PC-3 (cell line): ENCODE measurements at regions not wholly inside any gene's neighbourhood (a gene's known extent, or its start where the extent isn't known, plus 50 kb on each side); places are given as distances from the start of the nearest gene placed in this dataset.

Source experiments
- ATAC-seq: fragments of 200-7000 bp; cut with Tn5 transposase; 2 replicates; pipeline ENCODE4 v1.9.1; 2020; ENCODE audit warnings: mild to moderate bottlenecking, moderate library complexity
- BruUV-seq: library from RNA; stranded (reverse); fragments of 400-500 nt; replicated peaks from 2 replicates; lab custom pipeline; 2021; lab: Mats Ljungman, UMichigan
- CTCF ChIA-PET: fragments of 300-600 bp; sonication (Branson Sonifier 250); formaldehyde crosslinking; loops from one replicate; lab custom pipeline; 2022; ENCODE audit warnings: antibody characterized with exemption; lab: Charles Lee
- POLR2A ChIA-PET: fragments of 300-600 bp; sonication (Branson Sonifier 250); formaldehyde crosslinking; loops from one replicate; lab custom pipeline; 2022; ENCODE audit warnings: antibody characterized with exemption; ENCODE audit not compliant: unreplicated experiment; lab: Charles Lee
- DNase-seq: peaks from one replicate; pipeline ENCODE4 v3.0.0-alpha.2; 2015
- H2AFZ ChIP-seq: fragments of 300-600 bp; sonication (generic); 2 replicates; pipeline ENCODE4 v1.6.0; 2016; ENCODE audit warnings: antibody characterized with exemption, low read length
- H3F3A ChIP-seq: fragments of 300-600 bp; sonication (generic); one replicate; pipeline ENCODE4 v1.6.0; 2017; ENCODE audit warnings: antibody characterized with exemption, low read length, control low read depth, mild to moderate bottlenecking; ENCODE audit not compliant: unreplicated experiment
- H3K27ac ChIP-seq: fragments of 300-600 bp; sonication (generic); 2 replicates; pipeline ENCODE4 v1.5.1; 2016; ENCODE audit warnings: mild to moderate bottlenecking, low read length
- H3K27me3 ChIP-seq: fragments of 300-600 bp; sonication (generic); 2 replicates; pipeline ENCODE4 v1.6.1; 2016; ENCODE audit warnings: low read length, mixed read lengths
- H3K36me3 ChIP-seq: fragments of 300-600 bp; sonication (generic); 2 replicates; pipeline ENCODE4 v1.6.1; 2016; ENCODE audit warnings: low read depth, mixed run types, low read length, mixed read lengths
- H3K4me1 ChIP-seq: fragments of 300-600 bp; sonication (generic); 2 replicates; pipeline ENCODE4 v1.5.1; 2016; ENCODE audit warnings: low read length; ENCODE audit not compliant: insufficient read depth
- H3K4me2 ChIP-seq: fragments of 300-600 bp; sonication (generic); 2 replicates; pipeline ENCODE4 v1.6.0; 2016; ENCODE audit warnings: low read length
- H3K4me3 ChIP-seq: fragments of 300-600 bp; sonication (generic); 2 replicates; pipeline ENCODE4 v1.5.1; 2016; ENCODE audit warnings: mild to moderate bottlenecking, low read length, mixed read lengths
- H3K79me2 ChIP-seq: fragments of 300-600 bp; sonication (generic); 2 replicates; pipeline ENCODE4 v1.6.1; 2017; ENCODE audit warnings: low read length, mixed read lengths
- H3K9ac ChIP-seq: fragments of 300-600 bp; sonication (generic); 2 replicates; pipeline ENCODE4 v1.6.0; 2016; ENCODE audit warnings: mild to moderate bottlenecking, low read length
- H3K9me2 ChIP-seq: fragments of 300-600 bp; sonication (generic); replicated peaks from 2 replicates; pipeline ENCODE4 v1.6.1; 2016; ENCODE audit warnings: mixed run types, low read length, mixed read lengths
- H3K9me3 ChIP-seq: fragments of 300-600 bp; sonication (generic); 2 replicates; pipeline ENCODE4 v1.6.1; 2016; ENCODE audit warnings: low read length, mixed read lengths
- H4K20me1 ChIP-seq: fragments of 300-600 bp; sonication (generic); 2 replicates; pipeline ENCODE4 v1.6.1; 2016; ENCODE audit warnings: low read length, mixed read lengths
- EZH2 ChIP-seq: fragments of 300-600 bp; sonication (generic); IDR thresholded peaks from one replicate; pipeline ENCODE4 v1.6.1; 2017; ENCODE audit warnings: antibody characterized with exemption, mild to moderate bottlenecking, low read length; ENCODE audit not compliant: unreplicated experiment
- EZH2phosphoT487 ChIP-seq: fragments of 300-600 bp; sonication (generic); IDR thresholded peaks from 2 replicates; pipeline ENCODE4 v1.6.1; 2018; ENCODE audit warnings: mild to moderate bottlenecking, antibody characterized with exemption, low read length, borderline replicate concordance
- intact Hi-C: fragments of 100-400 bp; cut with micrococcal nuclease; formaldehyde crosslinking; loops from 2 replicates; pipeline ENCODE4 v1.9.0; 2023
- TF ChIP-seq, protein P1 (sequence below): fragments of 300-600 bp; sonication (generic); conservative IDR thresholded peaks from 2 replicates; pipeline ENCODE4 v1.5.1; 2017; ENCODE audit warnings: antibody characterized with exemption, low read depth, mild to moderate bottlenecking, low read length

DNA sequence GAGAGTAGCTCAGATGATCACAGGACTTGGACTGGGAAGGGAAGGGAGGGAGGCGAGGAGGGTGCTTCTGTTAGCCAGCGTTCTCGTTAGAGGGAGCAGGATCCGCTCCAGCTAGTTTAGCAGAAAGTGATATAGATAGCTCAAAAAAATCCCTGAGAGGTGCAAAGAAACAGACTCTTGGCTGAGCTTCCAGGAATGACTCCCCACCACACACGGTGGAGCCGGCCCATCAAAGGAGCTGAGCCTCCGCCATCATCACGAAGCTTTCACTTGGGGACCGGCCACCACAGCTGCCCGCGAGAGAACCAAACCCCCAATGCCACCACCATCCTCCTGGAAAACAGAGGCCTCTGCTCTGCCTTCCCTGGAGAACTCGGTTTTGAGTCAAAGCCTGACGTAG lies 124.6 kb upstream of the BCL2L14 start:
- H3K4me2 ChIP-seq, result no peak overlapping the region
- H3K9me3 ChIP-seq, result no peaks in the 10 kb centered on the region
- no peak for ATAC-seq
- H4K20me1 ChIP-seq, result no peaks in the 10 kb centered on the region
- no peaks in the 10 kb centered on the region for H3K27me3 ChIP-seq
- H3K79me2 ChIP-seq, result no peaks in the 10 kb centered on the region
- no TSS peak for BruUV-seq
- no peaks in the 10 kb centered on the region for H3K9me2 ChIP-seq
- intact Hi-C loops, result no loop called here
- H3K9ac ChIP-seq, result no peak overlapping the region
- no peak overlapping the region for H2AFZ ChIP-seq
- H3K27ac ChIP-seq, result no peak overlapping the region
- H3K4me1 ChIP-seq, result peaks cover 15% of the 10 kb centered on the region
- ChIA-PET CTCF (no interaction called here), POLR2A (no interaction called here)
- H3K36me3 ChIP-seq, result no peaks in the 10 kb centered on the region
- TF ChIP-seq EZH2phosphoT487, result no peak
- TF ChIP-seq, protein P1, sequence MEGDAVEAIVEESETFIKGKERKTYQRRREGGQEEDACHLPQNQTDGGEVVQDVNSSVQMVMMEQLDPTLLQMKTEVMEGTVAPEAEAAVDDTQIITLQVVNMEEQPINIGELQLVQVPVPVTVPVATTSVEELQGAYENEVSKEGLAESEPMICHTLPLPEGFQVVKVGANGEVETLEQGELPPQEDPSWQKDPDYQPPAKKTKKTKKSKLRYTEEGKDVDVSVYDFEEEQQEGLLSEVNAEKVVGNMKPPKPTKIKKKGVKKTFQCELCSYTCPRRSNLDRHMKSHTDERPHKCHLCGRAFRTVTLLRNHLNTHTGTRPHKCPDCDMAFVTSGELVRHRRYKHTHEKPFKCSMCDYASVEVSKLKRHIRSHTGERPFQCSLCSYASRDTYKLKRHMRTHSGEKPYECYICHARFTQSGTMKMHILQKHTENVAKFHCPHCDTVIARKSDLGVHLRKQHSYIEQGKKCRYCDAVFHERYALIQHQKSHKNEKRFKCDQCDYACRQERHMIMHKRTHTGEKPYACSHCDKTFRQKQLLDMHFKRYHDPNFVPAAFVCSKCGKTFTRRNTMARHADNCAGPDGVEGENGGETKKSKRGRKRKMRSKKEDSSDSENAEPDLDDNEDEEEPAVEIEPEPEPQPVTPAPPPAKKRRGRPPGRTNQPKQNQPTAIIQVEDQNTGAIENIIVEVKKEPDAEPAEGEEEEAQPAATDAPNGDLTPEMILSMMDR, result no peak
- no peak for TF ChIP-seq EZH2
- DNase-seq, result no peak
- no peak overlapping the region for H3K4me3 ChIP-seq
- peaks cover 4% of the 10 kb centered on the region for H3F3A ChIP-seq

GRCh38 chr12:11947213-11947612 lies 123.5 kb upstream of the BCL2L14 start:
- intact Hi-C loops, result no loop called here
- Histone ChIP-seq H3K4me3 (no peak overlapping the region), H3K27me3 (no peaks in the 10 kb centered on the region), H3K79me2 (no peaks in the 10 kb centered on the region), H3K27ac (no peak overlapping the region), H2AFZ (no peak overlapping the region), H3K4me2 (no peak overlapping the region), H3K9ac (no peak overlapping the region), H3K9me2 (no peaks in the 10 kb centered on the region), H3K9me3 (no peaks in the 10 kb centered on the region), H3K36me3 (no peaks in the 10 kb centered on the region), H3F3A (no peaks in the 10 kb centered on the region), H3K4me1 (peaks cover 6% of the 10 kb centered on the region; the same call in 1 of the 2 replicates), H4K20me1 (no peaks in the 10 kb centered on the region)
- CTCF ChIA-PET, result no interaction called here
- POLR2A ChIA-PET, result no interaction called here
- BruUV-seq, result no TSS peak
- TF ChIP-seq EZH2phosphoT487 (no peak), EZH2 (no peak)
- TF ChIP-seq, protein P1, result no peak
- ATAC-seq, result no peak
- DNase-seq, result no peak

DNA sequence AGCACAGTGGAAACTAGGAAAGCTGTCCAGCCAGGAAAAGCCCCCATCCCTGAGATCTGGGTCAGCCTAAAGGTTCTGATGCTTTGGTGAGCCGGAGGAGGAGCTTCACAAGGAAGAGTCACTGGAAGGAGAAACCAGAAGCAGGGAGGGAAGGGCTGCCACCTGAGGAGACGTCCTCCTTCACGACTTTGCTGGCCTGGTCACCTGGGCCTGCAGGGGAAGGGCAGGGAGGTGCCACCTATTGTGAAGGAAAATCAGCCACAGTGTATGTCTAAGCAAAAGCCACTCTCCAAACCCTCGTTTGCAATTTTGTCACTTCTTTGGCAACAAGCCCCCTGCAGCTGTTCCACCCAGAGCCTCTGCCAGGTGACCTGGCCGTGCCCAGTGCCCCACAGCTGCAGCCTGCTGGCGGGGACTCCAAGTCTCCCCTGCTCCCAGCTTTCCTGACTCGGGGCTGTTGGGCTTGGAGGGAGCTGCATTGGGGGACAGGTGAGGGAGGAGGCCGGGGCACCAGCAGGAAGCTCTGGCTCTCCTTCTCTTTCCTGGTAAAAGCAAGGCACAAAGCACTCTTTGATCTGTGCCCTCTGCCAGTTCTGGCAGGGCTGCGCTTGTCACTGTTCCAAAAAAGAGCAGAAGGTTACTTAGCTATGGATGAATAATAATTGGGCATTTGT lies 120.9 kb upstream of the BCL2L14 start:
- H3K4me1 ChIP-seq, result 0 out of 2 replicates have a peak, but pooled peaks cover 4% of the 10 kb centered on the region
- TF ChIP-seq EZH2phosphoT487, result no peak
- TF ChIP-seq EZH2, result no peak
- TF ChIP-seq, protein P1, result no peak
- CTCF ChIA-PET, result no interaction called here
- H3K4me3 ChIP-seq, result no peak overlapping the region
- H3K9me3 ChIP-seq, result no peaks in the 10 kb centered on the region
- ATAC-seq (no peak; the same call in 1 of the 2 replicates), DNase-seq (no peak)
- no peak overlapping the region for H3K4me2 ChIP-seq
- H3K79me2 ChIP-seq, result no peaks in the 10 kb centered on the region
- H2AFZ ChIP-seq, result no peak overlapping the region
- no TSS peak for BruUV-seq
- POLR2A ChIA-PET, result no interaction called here
- no peak overlapping the region for H3K27ac ChIP-seq
- H3F3A ChIP-seq, result no peaks in the 10 kb centered on the region
- H3K27me3 ChIP-seq, result no peaks in the 10 kb centered on the region
- intact Hi-C loops, result no loop called here
- H3K9ac ChIP-seq, result no peak overlapping the region
- no peaks in the 10 kb centered on the region for H3K36me3 ChIP-seq
- H4K20me1 ChIP-seq, result no peaks in the 10 kb centered on the region
- H3K9me2 ChIP-seq, result no peaks in the 10 kb centered on the region
